Activated CD8-positive, alpha-beta memory T cell treated with anti-CD3 and anti-CD28 coated beads for 48 hours (primary cell): ENCODE measurements at regions not wholly inside any gene's neighbourhood (a gene's known extent, or its start where the extent isn't known, plus 50 kb on each side); places are given as distances from the start of the nearest gene placed in this dataset.

Experiments
- DNase-seq, 3 experiments: peaks; one replicate each; pipeline ENCODE4 v3.0.0-alpha.2; 2020; ENCODE audit warnings: low read depth in 2 of 3, low spot score in 2 of 3

GRCh38 chr10:130808243-130808642, 503.3 kb downstream of the TCERG1L start:
- DNase-seq = no peak

GRCh38 chr10:130808686-130809085, 502.8 kb downstream of the TCERG1L start:
- DNase-seq = no peak

- no peak for DNase-seq
Measured at GRCh38 chr10:130809181-130809580, 502.3 kb downstream of the TCERG1L start.

- DNase-seq = no peak
Measured at GRCh38 chr10:130809761-130810515, 501.6 kb downstream of the TCERG1L start.

DNA sequence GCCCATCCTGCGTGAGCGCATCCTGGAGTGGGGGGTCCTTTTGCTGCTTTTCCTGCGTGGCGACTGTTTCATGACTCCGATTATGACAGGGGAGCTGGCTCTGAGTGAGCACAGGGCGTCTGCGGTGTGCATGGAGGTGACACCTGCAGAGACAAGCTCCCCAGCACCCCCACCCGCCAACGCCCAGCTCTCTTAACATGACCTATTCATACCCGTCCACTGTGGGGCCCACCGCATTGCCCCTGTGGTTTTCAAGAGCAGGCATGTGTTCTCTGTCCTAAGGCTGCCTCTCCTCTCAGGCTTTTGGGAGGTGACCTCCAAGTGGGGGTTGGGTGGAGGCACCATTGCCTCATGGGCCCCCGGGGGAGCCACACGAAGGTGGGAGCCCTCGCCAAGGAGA, 500.7 kb downstream of the TCERG1L start:
- DNase-seq = no peak

DNA sequence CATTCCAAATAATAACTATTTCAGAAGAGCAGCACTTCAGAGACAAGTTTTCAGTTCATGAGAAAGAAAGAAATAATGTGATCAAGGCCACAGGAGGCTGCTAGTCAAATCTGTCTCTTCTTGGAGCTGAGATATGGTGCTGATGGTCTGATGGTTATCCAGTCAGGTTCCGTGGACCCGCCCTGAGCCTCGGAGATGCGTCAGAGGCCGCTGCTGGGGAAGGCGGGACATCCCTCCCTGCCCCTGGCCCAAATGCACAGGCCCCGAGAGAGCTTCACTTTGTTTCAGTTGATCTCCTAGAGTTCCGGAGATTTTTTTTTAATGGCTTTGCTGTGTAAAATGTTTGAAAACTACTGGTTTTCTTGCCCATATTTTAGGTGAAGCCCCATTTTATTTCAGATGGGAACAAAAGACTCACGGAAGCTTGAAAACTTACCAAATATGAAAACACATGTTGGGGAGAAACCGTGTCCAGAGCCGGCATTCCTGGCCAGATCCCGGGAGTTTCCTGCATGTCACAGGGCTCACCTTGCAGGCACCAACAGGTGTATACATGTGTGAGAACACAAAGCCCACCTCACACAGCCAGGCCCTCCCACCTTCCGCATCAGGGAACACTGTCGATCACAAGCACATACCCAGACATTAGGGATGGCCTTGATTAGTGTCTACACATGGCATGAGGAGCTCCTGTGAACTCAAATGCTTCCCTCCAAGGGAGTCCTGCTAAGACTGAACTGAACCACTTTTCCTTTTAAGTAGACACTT, 499.0 kb downstream of the TCERG1L start:
- no peak for DNase-seq

DNA sequence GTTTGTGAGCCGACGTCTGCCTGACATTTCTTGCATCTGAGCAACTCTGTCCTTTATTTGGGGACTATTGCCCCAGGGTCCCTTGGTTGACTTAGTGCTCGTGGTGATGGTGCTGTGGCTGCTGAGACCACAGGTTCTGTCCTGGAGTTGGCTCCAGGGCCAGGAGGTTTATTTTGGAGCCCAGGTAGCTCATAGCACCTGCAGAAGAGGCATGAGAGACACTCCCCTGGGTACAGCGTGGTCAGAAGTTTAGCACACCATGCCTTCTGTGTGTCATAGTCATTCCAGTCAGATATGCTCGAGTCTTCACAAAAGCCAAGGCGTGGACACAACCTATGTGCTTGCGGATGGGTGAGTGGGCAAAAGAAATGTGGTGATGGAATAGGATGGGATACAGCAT, 496.9 kb downstream of the TCERG1L start:
- no peak for DNase-seq

DNA sequence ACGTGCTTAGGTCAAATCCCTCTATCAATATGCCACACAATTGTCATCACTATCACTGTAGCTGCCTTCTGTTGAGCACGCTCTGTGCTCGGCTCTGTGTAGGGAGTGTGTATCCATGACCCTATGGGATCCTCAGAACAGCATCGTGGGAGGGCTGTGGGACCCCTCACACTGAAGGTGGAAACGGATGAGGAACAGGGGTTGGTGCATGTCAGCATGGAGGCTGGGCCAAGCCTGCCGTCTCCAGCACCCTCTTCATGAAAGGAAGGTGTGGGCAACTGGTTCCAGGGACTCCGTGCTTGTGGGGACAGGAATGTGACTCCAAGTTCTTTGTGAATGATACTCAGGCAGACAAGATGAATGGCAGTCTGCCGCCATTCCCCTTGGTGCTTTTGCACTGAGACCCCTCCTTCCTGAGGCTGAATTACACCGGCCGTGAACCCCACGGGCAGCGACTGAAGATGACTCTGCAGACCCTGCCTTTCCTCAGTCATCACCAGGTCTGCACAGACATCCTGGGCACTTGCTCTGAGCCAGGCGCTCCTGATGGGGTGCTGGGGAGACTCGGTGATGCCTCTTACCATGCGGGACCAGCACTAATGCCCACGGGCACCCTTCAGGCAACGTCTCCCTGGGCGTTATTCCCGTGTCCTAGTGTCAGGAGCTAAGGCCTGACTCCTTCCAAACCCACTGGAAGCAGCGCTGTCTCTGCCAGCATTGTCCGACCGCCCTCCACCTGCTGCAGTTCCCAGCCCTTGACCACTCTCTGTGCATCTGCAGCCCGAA, 495.2 kb downstream of the TCERG1L start:
- DNase-seq = no peak

DNA sequence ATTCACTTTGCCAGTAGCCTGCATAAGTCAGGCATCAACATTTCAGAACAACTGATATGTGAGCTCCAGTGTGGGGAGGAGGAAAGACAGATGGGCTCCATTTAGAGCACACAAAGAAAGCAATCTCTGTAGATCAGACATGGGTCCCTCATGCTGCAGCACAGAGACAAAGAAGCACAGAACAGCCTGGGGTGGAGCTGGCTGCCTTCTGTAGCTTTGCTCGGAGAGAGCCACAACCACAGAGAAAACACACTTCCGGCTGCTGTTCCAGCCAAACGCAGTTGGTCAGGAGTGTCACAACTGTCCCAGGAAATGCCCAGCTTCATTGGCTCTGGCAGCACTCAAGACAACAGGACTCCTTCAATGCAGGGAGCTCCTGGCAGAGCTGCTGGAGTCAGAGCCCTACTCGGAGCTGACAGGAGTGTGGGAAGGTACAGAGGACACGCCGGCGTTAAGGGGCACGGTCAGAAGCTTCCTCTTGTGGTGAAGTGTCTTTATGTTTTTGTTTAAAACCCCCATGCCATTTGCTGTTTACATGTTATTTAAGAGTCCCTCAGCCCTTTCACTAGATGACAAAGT, 494.4 kb downstream of the TCERG1L start:
- DNase-seq = no peak

- no peak for DNase-seq
Measured at GRCh38 chr10:130817674-130818073, 493.8 kb downstream of the TCERG1L start.

DNA sequence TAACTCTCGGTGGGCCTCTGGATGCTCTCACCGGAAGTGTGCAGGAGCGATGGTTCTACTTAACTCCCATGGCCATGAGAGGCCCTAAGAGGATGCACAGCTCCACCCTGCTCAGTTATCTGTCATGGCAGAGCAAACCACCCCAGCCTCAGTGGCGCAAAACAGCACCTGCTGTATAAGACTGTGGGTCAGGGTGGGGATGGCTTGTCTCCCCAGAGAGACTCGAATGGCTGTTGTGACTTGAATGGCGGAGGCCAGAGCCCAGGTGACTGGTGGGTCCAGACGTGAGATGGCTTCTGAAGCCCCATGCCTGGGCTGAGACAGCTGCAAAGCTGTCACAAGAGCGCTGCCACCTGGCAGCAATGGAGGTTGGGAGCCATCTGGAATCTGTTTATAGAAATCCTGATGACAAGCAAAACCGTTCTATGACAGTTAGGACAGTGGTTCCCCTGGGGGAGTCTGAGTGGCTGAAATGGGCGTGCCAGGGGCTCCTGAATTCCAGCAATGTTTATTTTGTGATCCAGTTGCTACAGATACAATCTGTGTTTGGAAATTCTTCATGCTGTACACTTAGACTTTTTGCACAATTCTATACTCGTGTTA, 490.5 kb downstream of the TCERG1L start:
- no peak for DNase-seq

DNA sequence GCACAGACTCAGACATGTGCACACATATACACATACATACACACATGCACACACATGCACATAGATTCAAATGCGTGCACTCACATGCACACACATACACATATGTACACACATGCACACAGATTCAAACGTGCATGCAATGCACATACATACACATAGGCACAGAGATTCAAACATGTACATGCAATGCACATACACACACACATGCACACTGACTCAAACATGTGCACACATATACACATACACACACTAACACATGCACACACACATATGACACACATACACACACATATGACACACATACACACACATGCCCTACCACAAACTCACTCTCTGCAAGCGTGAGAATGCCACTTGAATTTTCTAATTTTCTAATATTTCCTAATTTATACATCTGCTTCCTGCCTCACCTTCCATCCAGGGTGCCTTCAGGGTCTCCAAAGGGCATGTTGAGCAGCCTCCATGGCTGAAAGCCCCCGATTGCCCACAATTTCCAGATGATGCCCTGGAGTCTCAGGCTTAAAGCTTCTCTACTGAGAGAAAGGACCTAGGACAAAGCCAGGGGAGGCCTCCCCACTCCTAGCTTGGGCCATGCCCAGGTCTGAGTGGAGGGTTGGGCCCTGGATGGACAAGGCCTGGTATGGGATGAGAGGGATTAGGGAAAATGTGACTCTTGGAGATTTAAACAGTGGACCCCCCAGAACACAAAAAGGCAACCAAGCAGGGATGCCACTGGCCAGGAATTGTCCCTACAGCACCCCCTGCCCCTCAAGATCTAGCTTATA, 487.1 kb downstream of the TCERG1L start:
- no peak for DNase-seq

- no peak for DNase-seq
Measured at GRCh38 chr10:130833596-130833995, 477.9 kb downstream of the TCERG1L start.

DNA sequence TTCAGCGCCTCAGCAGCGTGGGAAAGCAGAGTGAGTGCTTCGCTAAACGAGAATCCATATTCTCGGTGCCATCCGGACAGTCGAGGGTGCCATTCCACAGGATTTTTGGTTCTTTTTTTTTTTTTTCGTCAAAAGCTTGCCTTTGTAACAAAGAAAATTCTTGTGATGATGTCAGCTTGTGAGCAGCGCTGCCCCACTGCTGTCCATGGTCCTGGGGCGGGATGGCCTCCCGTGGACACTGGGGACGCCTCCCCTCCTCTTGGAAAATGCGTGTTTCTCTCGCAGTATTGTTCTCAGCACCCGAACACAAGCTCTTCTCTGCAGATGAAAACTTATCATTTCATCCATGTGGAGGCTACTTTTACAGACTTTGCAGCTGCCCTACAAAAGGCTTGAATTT, 477.4 kb downstream of the TCERG1L start:
- DNase-seq = no peak

DNA sequence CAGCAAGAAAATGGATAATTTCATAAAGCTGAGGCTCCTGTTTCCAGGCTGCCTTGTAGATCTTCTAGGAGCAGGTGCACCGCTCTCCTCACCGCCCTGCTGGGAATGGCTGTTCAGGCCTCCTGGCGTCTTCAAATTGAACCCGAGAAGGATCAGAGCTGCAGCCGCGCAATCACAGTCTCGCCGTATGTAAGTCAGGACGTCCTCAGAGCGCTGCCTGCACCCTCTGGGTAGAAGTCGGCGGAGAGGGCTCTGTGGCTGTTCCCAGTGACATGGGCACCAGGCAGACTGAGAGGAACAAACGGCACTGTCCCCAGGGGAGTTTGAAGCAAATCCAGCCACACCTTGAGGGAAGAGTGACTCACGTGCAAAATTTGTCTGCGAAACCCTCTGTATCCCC, 476.9 kb downstream of the TCERG1L start:
- DNase-seq = no peak

DNA sequence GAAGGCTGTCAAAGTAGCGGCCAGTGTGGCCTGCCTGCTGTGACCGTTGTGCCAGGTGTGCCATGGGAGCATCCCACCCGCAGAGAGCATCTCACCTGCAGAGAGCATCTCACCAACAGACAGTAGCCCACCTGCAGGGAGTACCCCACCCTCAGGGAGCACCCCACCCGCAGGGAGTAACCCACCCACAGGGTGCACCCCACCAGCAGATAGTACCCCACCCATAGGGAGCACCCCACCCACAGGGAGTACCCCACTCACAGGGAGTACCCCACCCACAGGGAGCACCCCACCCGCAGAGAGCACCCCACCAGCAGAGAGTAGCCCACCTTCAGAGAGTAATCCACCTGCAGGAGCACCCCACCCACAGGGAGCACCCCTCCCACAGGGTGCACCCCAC, 476.5 kb downstream of the TCERG1L start:
- DNase-seq = no peak

- DNase-seq = no peak
Measured at GRCh38 chr10:130836344-130836743, 475.2 kb downstream of the TCERG1L start.

DNA sequence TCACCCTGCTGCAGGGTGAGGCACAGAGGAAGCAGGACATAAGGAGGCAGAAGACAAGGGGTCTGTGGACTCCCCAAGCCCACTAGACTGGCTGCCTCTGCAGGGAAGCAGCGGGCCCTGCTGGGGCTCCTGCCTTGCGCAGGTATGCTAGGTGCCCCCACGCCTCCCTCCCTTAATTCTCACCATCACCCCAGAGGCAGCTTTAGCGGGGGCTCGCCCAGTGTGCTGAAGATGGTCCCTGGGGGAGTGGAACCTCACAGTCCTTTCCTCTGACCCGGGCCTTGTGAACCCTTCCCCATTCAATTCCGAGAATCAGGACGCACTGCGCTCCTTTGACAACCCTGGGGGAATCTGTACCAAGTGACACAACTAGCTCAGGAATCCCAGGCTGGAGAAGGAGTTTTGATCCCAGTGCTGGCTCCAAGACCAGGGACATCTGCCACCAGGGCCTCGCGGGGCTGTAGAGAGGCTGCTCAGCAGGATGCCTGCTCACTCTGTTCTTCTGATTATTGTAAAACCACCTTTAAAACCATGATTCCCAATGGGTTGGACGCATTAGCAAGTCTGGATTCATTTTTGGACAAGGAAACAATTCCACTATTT, 468.4 kb downstream of the TCERG1L start:
- no peak for DNase-seq

GRCh38 chr10:130844310-130844709, 467.2 kb downstream of the TCERG1L start:
- DNase-seq = no peak

DNA sequence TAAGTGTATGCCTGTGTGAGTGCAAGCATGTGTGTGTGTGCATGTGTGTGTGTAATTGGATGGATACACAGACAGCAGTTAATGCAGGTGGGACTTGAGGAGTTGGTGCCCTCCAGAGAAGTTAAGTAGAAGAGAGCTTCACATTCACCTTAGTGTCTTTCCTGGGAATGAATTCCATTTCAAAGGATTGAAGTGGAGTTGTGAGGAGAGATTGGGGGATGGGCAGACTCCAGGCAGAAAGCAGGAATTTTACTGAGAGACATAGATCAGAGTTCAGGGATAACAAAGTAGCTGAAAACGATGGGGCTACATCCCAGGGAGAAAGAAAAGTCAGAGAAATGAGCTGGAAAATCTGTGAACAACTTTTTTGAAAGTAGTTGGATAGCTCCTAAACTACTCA, 464.4 kb downstream of the TCERG1L start:
- DNase-seq = no peak
